KMS-11 (cell line): ENCODE measurements at regions not wholly inside any gene's neighbourhood (a gene's known extent, or its start where the extent isn't known, plus 50 kb on each side); places are given as distances from the start of the nearest gene placed in this dataset.

Experiments
- H2AFZ ChIP-seq: fragments of 200-600 bp; sonication (generic); 2 replicates; pipeline ENCODE4 v1.6.1; 2016; ENCODE audit warnings: antibody characterized with exemption, mixed run types, low read depth
- H3K27ac ChIP-seq: fragments of 200-600 bp; sonication (generic); 2 replicates; pipeline ENCODE4 v1.6.1; 2016; ENCODE audit warnings: mild to moderate bottlenecking, mixed run types
- H3K27me3 ChIP-seq: fragments of 200-600 bp; sonication (generic); 2 replicates; pipeline ENCODE4 v1.6.1; 2017; ENCODE audit warnings: mild to moderate bottlenecking, low read depth, mixed run types, moderate library complexity; ENCODE audit not compliant: insufficient read depth
- H3K36me3 ChIP-seq: fragments of 200-600 bp; sonication (generic); 2 replicates; pipeline ENCODE4 v1.6.1; 2017; ENCODE audit warnings: mild to moderate bottlenecking, mixed run types; ENCODE audit not compliant: insufficient read depth
- H3K4me1 ChIP-seq: fragments of 200-600 bp; sonication (generic); 2 replicates; pipeline ENCODE4 v1.6.1; 2016; ENCODE audit warnings: mild to moderate bottlenecking, low read depth, mixed run types; ENCODE audit not compliant: poor library complexity, severe bottlenecking
- H3K4me2 ChIP-seq: fragments of 200-600 bp; sonication (generic); 2 replicates; pipeline ENCODE4 v1.7.0; 2016; ENCODE audit warnings: mild to moderate bottlenecking, mixed run types
- H3K4me3 ChIP-seq: fragments of 200-600 bp; sonication (generic); IDR thresholded peaks from 2 replicates; pipeline ENCODE4 v1.6.1; 2017; ENCODE audit warnings: low read depth, low read length, mixed read lengths; ENCODE audit not compliant: insufficient read depth
- H3K79me2 ChIP-seq: fragments of 200-600 bp; sonication (generic); 2 replicates; pipeline ENCODE4 v1.6.1; 2016; ENCODE audit warnings: low read depth, mixed run types; ENCODE audit not compliant: insufficient read depth
- H3K9ac ChIP-seq: fragments of 200-600 bp; sonication (generic); 2 replicates; pipeline ENCODE4 v1.6.1; 2016; ENCODE audit warnings: mild to moderate bottlenecking, mixed run types
- H4K20me1 ChIP-seq: fragments of 200-600 bp; sonication (generic); 2 replicates; pipeline ENCODE4 v1.6.1; 2016; ENCODE audit warnings: mild to moderate bottlenecking, mixed run types; ENCODE audit not compliant: insufficient read depth
- CTCF ChIP-seq: fragments of 200-600 bp; sonication (generic); conservative IDR thresholded peaks from 2 replicates; pipeline ENCODE4 v1.6.1; 2017; ENCODE audit warnings: low read depth, mild to moderate bottlenecking, antibody characterized with exemption, low read length, moderate library complexity, mixed read lengths

- H3K36me3 ChIP-seq = no peaks in the 10 kb centered on the region
- no peaks in the 10 kb centered on the region for H3K4me1 ChIP-seq
- no peaks in the 10 kb centered on the region for H4K20me1 ChIP-seq
- no peak for TF ChIP-seq CTCF
- no peak overlapping the region for H2AFZ ChIP-seq
- H3K79me2 ChIP-seq = no peaks in the 10 kb centered on the region
- no peak overlapping the region for H3K4me3 ChIP-seq
- H3K9ac ChIP-seq = no peak overlapping the region
- no peak overlapping the region for H3K4me2 ChIP-seq
- peaks cover 20% of the 10 kb centered on the region; the same call in 1 of the 2 replicates for H3K27me3 ChIP-seq
- no peak overlapping the region for H3K27ac ChIP-seq
Observed at GRCh38 chr1:36607263-36607651, 124.5 kb upstream of the CSF3R start.

GRCh38 chr1:36606641-36607262 is 124.0 kb upstream of the CSF3R start:
- Histone ChIP-seq H3K36me3 (no peaks in the 10 kb centered on the region), H3K4me2 (no peak overlapping the region), H3K79me2 (no peaks in the 10 kb centered on the region), H3K4me1 (no peaks in the 10 kb centered on the region), H3K4me3 (no peak overlapping the region), H3K27ac (no peak overlapping the region), H4K20me1 (no peaks in the 10 kb centered on the region), H2AFZ (no peak overlapping the region), H3K27me3 (peaks cover 14% of the 10 kb centered on the region; the same call in 1 of the 2 replicates), H3K9ac (no peak overlapping the region)
- TF ChIP-seq CTCF = no peak

GRCh38 chr1:36605942-36606640 is 123.4 kb upstream of the CSF3R start:
- no peak overlapping the region for H3K27ac ChIP-seq
- peaks cover 14% of the 10 kb centered on the region; the same call in 1 of the 2 replicates for H3K27me3 ChIP-seq
- no peak overlapping the region for H2AFZ ChIP-seq
- no peaks in the 10 kb centered on the region for H3K79me2 ChIP-seq
- H3K4me2 ChIP-seq = no peak overlapping the region
- H3K9ac ChIP-seq = no peak overlapping the region
- no peak overlapping the region for H3K4me3 ChIP-seq
- H3K36me3 ChIP-seq = no peaks in the 10 kb centered on the region
- TF ChIP-seq CTCF = no peak
- no peaks in the 10 kb centered on the region for H3K4me1 ChIP-seq
- H4K20me1 ChIP-seq = no peaks in the 10 kb centered on the region

GRCh38 chr1:36603461-36603860 is 120.7 kb upstream of the CSF3R start:
- Histone ChIP-seq H3K4me3 (no peak overlapping the region), H3K27ac (no peak overlapping the region), H4K20me1 (no peaks in the 10 kb centered on the region), H3K79me2 (no peaks in the 10 kb centered on the region), H3K9ac (no peak overlapping the region), H3K4me2 (no peak overlapping the region), H3K27me3 (peaks cover 14% of the 10 kb centered on the region; the same call in 1 of the 2 replicates), H2AFZ (no peak overlapping the region), H3K4me1 (no peaks in the 10 kb centered on the region), H3K36me3 (no peaks in the 10 kb centered on the region)
- no peak for TF ChIP-seq CTCF
